DMS153 (cell line): ENCODE measurements at regions not wholly inside any gene's neighbourhood (a gene's known extent, or its start where the extent isn't known, plus 50 kb on each side); places are given as distances from the start of the nearest gene placed in this dataset.
"Not testable (repeated sequence)": the region's sequence is repeated elsewhere in the genome, so short reads cannot be mapped to it uniquely, and the experiment has no call there.

Experiments
- DNase-seq: peaks from one replicate; lab custom pipeline; 2025; lab: John Stamatoyannopoulos, UW

GRCh38 chr11:39462506-39462905 is 1996.9 kb downstream of the LRRC4C start:
- no peak for DNase-seq

DNA sequence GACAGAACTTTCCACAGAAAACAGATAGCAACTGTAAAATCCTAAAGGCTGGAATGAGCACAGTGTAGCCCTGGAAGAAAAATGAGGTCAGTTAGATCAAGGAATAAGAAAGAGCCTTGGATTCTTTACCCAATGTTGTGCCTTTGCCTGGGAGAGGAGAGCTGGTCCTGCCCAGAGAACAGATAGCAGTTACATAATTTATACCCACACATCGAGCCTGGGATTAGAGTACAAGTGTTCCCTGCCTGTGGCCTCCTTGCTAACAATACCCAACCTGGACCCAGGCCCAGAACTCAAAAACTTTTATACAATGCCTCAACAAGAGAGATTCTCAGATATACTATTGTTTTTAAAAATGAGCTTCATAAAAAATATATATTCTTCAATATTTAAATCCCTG is 1998.4 kb downstream of the LRRC4C start:
- no peak for DNase-seq

DNA sequence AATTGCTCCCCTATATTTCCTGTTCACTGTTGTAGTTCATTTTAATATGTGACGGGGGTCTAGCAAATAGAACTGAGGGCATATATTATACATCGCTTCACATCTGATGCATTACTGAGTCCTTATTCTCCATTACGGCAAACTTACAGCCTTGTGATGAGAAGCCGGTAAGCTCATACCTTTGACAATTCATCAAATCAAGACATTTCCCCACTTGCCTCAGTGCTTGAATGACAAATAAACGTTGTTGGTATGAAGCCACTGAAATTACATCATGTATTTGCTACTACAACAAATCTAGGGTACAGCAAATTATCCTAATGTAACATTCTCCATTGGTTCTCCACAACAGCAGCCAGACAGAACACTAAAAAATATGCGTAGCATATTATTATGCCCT is 1999.8 kb downstream of the LRRC4C start:
- DNase-seq: no peak

- DNase-seq: no peak
Measured at GRCh38 chr11:39458481-39458880, 2001.0 kb downstream of the LRRC4C start.

- no peak for DNase-seq
Measured at GRCh38 chr11:39443424-39444022, 2015.9 kb downstream of the LRRC4C start.

GRCh38 chr11:39442177-39442576 is 2017.3 kb downstream of the LRRC4C start:
- DNase-seq: no peak

- no peak for DNase-seq
Measured at GRCh38 chr11:39435641-39436040, 2023.8 kb downstream of the LRRC4C start.

DNA sequence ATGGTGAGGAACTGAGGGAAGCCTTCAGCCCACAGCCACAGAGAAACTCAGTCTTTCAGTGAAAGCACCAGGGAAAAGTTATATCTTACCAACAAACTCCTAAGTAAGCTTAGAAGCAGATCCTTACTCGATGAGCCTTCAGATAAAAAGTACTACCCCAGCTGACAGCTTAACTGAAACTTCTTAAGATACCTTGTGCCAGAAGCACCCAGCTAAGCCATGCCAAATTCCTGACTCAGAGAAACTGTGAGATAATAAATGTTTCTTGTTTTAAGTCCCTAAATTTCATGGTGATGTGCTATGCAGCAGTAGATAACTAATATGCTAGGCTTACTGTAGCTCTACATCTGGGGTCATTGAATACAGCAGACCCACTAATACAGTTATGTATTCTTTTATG is 2025.0 kb downstream of the LRRC4C start:
- no peak for DNase-seq

DNA sequence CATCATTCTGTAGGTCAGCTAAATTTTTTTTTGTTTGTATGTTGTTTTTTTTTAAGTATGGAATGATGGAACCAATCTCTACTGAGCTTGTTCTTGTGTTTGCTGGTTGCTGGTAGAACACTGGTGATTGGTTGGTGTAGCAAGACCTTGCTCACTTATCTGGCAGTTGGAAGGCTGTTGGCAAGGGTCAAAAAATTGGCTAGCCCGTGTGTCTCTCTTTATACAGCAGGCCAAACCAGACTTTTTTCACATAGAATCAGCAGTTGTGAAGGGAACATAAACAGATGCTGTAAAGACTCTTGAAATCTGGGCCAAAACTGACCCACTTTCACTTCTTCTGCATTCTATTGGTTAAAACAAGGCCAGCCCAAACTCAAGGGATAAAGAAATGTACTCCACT is 2026.5 kb downstream of the LRRC4C start:
- no peak for DNase-seq

GRCh38 chr11:39425226-39425625 is 2034.2 kb downstream of the LRRC4C start:
- no peak for DNase-seq

GRCh38 chr11:39412117-39412516 is 2047.3 kb downstream of the LRRC4C start:
- no peak for DNase-seq

GRCh38 chr11:39385911-39386310 is 2073.5 kb downstream of the LRRC4C start:
- no peak for DNase-seq

DNA sequence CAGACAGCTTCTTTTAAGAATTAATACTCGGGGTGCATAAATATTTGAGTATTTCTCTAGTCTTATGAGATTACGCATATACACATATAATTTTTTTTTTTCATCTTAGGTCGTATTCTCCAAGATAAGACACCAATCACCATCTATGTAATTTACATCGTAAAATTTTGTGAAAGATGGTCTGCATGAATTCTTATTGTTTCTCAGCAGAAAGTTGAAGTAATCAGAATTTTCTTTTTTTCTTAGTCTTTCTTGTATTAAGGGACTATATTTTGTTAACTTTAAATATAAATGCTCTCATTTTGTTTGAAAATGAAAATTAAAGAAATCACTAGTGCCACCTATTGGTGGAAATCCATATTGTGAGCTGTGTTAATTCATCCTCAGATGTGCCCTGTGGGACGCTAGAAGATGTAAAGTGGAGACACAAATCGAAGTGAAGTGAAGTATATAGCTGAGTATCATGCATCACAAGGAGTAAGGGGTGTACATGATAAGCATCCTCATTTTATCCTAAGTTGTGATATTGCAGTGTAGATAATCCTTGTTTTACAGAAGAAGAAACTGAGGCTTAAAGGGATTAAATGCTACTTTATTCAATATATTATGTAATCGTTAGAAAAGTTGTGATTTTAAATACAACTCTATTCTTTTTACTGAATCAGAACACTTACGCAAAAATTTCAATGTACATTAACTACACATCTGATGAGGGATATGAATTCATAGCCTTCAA is 2084.3 kb downstream of the LRRC4C start:
- no peak for DNase-seq

DNA sequence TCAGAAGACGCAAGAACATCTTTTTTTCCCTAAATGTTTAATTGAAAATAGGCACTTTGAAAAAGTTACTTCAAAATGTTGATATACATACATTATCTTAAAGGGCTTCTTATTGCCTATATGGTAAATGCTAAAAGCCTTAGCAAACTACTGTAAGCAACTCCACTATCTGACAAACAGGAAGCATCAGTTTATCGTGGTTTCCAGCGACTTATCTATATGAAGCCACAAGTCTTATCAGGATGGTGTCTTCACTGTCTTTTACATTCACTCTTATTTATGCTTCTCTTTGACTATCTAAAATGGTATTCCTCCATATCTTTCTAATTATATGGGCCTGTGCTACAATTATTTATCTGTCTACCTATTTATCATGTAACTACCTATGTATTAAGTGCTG is 2091.9 kb downstream of the LRRC4C start:
- DNase-seq: no peak

DNA sequence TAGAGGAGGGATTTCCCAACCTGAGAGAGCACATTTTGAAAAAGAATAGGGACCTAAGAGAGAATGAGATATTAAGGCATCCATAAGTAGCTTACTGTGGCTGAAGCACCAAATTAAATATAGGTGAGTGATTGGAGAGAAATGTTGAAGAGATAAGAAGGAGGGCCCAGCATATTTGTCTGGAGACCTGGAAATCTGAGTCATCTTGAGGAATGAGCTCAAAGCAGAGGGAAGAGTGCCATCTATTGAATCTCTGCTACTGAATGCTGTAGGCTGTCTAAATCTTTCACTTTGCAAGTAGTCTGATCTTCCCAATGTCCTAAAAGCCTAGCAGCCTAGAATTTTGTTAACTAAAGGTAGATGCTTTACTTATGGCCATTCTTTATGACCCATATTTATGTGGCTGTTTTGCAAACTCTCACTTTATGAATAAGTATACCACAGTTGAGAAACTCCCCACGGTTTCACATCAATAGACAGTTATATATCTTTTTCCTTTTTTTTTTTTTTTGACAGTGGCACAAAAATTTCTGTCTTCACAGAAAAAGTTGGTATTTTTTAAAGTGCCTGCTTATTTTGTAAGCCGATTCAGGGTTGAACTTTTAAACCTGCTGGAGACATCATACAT is 2093.5 kb downstream of the LRRC4C start:
- DNase-seq: no peak

DNA sequence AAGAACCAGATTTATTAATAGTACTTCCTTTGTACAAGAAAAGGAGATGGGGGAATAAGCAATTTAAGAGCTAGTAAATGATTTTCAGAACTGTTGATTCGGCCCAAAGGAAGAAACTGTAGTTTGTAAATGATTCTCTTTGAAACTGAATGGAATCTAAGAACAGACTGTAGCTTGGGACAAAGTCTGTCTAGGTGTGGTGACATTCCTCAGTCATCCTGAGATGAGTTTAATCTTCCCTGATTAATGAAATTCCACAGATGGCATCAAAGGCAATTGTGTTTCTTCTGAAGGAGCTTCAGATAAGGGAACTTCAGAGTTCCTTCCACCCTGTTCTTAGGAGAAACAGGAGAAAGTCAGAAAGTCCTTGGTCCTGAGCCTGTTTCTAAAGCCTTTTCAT is 2095.9 kb downstream of the LRRC4C start:
- no peak for DNase-seq

DNA sequence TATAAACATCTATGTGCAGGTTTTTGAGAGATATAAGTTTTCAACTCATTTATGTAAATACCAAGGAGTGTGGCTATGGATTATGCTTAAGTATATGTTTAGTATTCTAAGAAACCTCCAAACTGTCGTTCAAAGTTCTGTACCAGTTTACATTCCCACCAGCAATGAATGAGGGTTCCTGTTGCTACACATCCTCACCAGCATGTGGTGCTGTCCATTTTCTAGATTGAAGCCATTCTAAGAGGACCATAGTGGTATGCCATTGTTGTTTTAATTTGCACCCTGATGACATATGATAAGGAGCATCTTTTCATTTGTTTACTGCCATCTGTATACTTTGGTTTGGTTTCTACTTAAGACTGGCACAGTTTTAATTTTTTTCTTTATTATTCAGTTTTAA is 2097.9 kb downstream of the LRRC4C start:
- no peak for DNase-seq

- peak; percentile 2 for DNase-seq
Measured at GRCh38 chr11:39345834-39346442, 2113.5 kb downstream of the LRRC4C start.

GRCh38 chr11:39341461-39341860 is 2118.0 kb downstream of the LRRC4C start:
- no peak for DNase-seq

GRCh38 chr11:39333006-39333405 is 2126.4 kb downstream of the LRRC4C start:
- DNase-seq: not testable (repeated sequence)

DNA sequence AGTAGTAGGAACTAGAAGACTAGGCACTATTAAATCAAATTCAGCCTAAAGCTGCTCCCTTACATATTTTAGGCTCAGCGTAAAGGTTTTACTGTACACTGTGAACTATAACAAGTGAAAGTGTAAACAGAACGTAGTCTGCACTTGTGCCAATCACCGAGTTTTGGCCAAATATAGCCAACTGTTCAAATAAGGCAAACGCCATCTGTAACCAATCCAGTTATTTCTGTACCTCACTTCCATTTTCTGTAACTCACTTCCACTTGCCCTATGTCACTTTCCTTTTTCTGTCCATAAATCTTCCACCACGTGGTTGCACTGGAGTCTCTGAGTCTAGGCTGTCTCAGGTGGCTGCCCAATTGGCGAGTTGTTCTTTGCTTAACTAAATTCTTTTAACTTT is 2132.2 kb downstream of the LRRC4C start:
- DNase-seq: no peak

- not testable (repeated sequence) for DNase-seq
Measured at GRCh38 chr11:39311888-39312287, 2147.6 kb downstream of the LRRC4C start.

DNA sequence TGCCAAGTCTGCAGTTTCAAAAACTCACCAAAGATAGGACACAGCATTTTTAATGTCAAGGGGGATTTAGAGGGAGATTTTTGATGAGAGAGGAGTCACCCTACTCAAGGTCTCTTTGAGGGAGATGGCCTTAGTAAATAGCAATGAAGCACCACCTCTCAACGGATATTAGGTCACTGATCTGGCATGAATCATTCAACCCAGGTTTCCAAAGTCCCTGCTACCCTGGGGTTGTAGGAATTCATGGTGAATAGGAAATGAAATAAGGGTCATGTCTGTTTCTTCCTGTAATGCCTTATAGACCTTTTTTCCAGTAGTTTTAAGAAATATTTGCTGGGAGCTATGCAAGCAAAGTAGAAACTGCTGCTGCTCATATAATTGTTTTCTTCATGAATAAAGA is 2154.9 kb downstream of the LRRC4C start:
- DNase-seq: no peak
